ENCODE measurements at regions not wholly inside any gene's neighbourhood (a gene's known extent, or its start where the extent isn't known, plus 50 kb on each side); places are given as distances from the start of the nearest gene placed in this dataset.

DNA sequence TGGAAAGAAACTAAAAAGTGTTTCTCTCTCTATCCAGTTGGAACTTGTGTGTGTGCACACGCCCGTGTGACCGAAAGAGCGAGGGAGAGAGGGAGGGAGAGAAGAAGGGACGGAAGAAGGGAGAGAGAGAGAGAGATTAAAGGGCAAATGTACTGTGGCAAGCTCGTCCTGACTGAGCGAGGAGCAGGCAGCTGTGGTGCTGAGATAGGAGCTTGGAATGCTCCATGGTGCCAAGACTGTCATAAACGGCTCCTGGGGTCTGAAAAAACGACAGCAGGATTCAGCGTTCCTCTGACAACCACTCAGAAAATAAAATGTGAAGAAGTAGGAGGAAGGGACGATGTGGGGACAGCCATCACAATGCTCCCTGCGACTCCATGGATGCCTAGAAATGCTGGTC is 276.0 kb downstream of the SV2B start:
- TF ChIP-seq POLR2A (IDR thresholded peaks at IDR 0.05; ENCODE audit: low read length) (no peak), GATA1 (IDR thresholded peaks at IDR 0.05; ENCODE audit: low read depth, low read length) (no peak)
